GM23248 (cell line): ENCODE measurements at regions not wholly inside any gene's neighbourhood (a gene's known extent, or its start where the extent isn't known, plus 50 kb on each side); places are given as distances from the start of the nearest gene placed in this dataset.

ENCODE experiments used
- DNase-seq: peaks from one replicate; pipeline ENCODE4 v3.0.0-alpha.2; 2015
- H2AFZ ChIP-seq: fragments of 200-600 bp; sonication (generic); 2 replicates; pipeline ENCODE4 v1.6.1; 2016; ENCODE audit warnings: antibody characterized with exemption
- H3F3A ChIP-seq: fragments of 200-600 bp; sonication (generic); 2 replicates; pipeline ENCODE4 v1.6.1; 2016; ENCODE audit warnings: mild to moderate bottlenecking, antibody characterized with exemption, mixed run types; ENCODE audit not compliant: insufficient read depth
- H3K27ac ChIP-seq: fragments of 200-600 bp; sonication (generic); 2 replicates; pipeline ENCODE4 v1.5.1; 2016; ENCODE audit warnings: mild to moderate bottlenecking
- H3K27me3 ChIP-seq: fragments of 200-600 bp; sonication (generic); replicated peaks from 2 replicates; pipeline ENCODE4 v1.6.1; 2016; ENCODE audit warnings: mild to moderate bottlenecking; ENCODE audit not compliant: insufficient read depth
- H3K36me3 ChIP-seq: fragments of 200-600 bp; sonication (generic); 2 replicates; pipeline ENCODE4 v1.6.1; 2016; ENCODE audit warnings: low read depth, mild to moderate bottlenecking
- H3K4me1 ChIP-seq: fragments of 200-600 bp; sonication (generic); 2 replicates; pipeline ENCODE4 v1.6.1; 2016; ENCODE audit warnings: mild to moderate bottlenecking; ENCODE audit not compliant: insufficient read depth
- H3K4me2 ChIP-seq: fragments of 200-600 bp; sonication (generic); one replicate; pipeline ENCODE4 v1.6.1; 2016; ENCODE audit warnings: mild to moderate bottlenecking; ENCODE audit not compliant: unreplicated experiment
- H3K4me3 ChIP-seq: fragments of 200-600 bp; sonication (generic); 2 replicates; pipeline ENCODE4 v1.5.1; 2016; ENCODE audit warnings: mild to moderate bottlenecking
- H3K79me2 ChIP-seq: fragments of 200-600 bp; sonication (generic); 2 replicates; pipeline ENCODE4 v1.6.1; 2016; ENCODE audit warnings: mild to moderate bottlenecking; ENCODE audit not compliant: insufficient read depth
- H3K9ac ChIP-seq: fragments of 200-600 bp; sonication (generic); 2 replicates; pipeline ENCODE4 v1.6.1; 2016; ENCODE audit warnings: mild to moderate bottlenecking
- H3K9me2 ChIP-seq: fragments of 200-600 bp; sonication (generic); 2 replicates; pipeline ENCODE4 v1.6.1; 2016; ENCODE audit warnings: mixed run types, mild to moderate bottlenecking, moderate library complexity; ENCODE audit not compliant: insufficient read depth
- H3K9me3 ChIP-seq: fragments of 200-600 bp; sonication (generic); one replicate; pipeline ENCODE4 v1.6.1; 2017; ENCODE audit warnings: low read depth
- H4K20me1 ChIP-seq: fragments of 200-600 bp; sonication (generic); 2 replicates; pipeline ENCODE4 v1.6.0; 2016; ENCODE audit not compliant: insufficient read depth
- EZH2 ChIP-seq: fragments of 200-600 bp; sonication (generic); IDR thresholded peaks from 2 replicates; pipeline ENCODE4 v1.6.1; 2018; ENCODE audit warnings: antibody characterized with exemption, mild to moderate bottlenecking; ENCODE audit not compliant: insufficient read depth, poor library complexity, severe bottlenecking
- EZH2phosphoT487 ChIP-seq: fragments of 200-600 bp; sonication (generic); IDR thresholded peaks from 2 replicates; pipeline ENCODE4 v1.6.1; 2018; ENCODE audit warnings: antibody characterized with exemption, moderate library complexity, mild to moderate bottlenecking, low read depth; ENCODE audit not compliant: insufficient read depth
- WGBS, 2 experiments: methylation state at CpG; one replicate each; pipeline ENCODE4 v1.1.6; 2015 to 2017; ENCODE audit warnings: low lambda C conversion rate in 2 of 2, low coverage in 1 of 2; ENCODE audit errors: missing lambda C conversion rate in 2 of 2; 5-methylcytosine and 5-hydroxymethylcytosine counted together
- in situ Hi-C: fragments of 300-500 bp; cut with MboI; formaldehyde crosslinking; loops from 2 replicates; pipeline ENCODE4 v1.15.0; 2020

GRCh38 chr14:104359301-104359968 is 220.1 kb upstream of the C14orf180 start:
- no peak for DNase-seq
- H3K4me3 ChIP-seq: no peak overlapping the region
- H2AFZ ChIP-seq: no peak overlapping the region
- H3K36me3 ChIP-seq: no peaks in the 10 kb centered on the region
- 20 to 26% methylated on average over 11 to 12 of the region's 14 CpGs for WGBS, 2 experiments
- no peak overlapping the region for H3K4me2 ChIP-seq
- H3K9ac ChIP-seq: no peak overlapping the region
- no peaks in the 10 kb centered on the region for H3F3A ChIP-seq
- no peaks in the 10 kb centered on the region for H3K9me2 ChIP-seq
- TF ChIP-seq EZH2 (no peak), EZH2phosphoT487 (no peak)
- H3K9me3 ChIP-seq: no peaks in the 10 kb centered on the region
- no peak overlapping the region for H3K27ac ChIP-seq
- no peaks in the 10 kb centered on the region for H3K4me1 ChIP-seq
- H4K20me1 ChIP-seq: no peaks in the 10 kb centered on the region
- H3K79me2 ChIP-seq: no peaks in the 10 kb centered on the region
- in situ Hi-C loops: no loop called here
- H3K27me3 ChIP-seq: no peaks in the 10 kb centered on the region

GRCh38 chr14:104359969-104360442 is 219.6 kb upstream of the C14orf180 start:
- H4K20me1 ChIP-seq: no peaks in the 10 kb centered on the region
- H3K27me3 ChIP-seq: no peaks in the 10 kb centered on the region
- H3F3A ChIP-seq: no peaks in the 10 kb centered on the region
- H3K79me2 ChIP-seq: no peaks in the 10 kb centered on the region
- H3K27ac ChIP-seq: no peak overlapping the region
- no peaks in the 10 kb centered on the region for H3K36me3 ChIP-seq
- no peak for DNase-seq
- H2AFZ ChIP-seq: no peak overlapping the region
- H3K9ac ChIP-seq: no peak overlapping the region
- TF ChIP-seq EZH2 (no peak), EZH2phosphoT487 (no peak)
- H3K4me2 ChIP-seq: no peak overlapping the region
- no peaks in the 10 kb centered on the region for H3K9me2 ChIP-seq
- no peak overlapping the region for H3K4me3 ChIP-seq
- WGBS, 2 experiments: 22 to 26% methylated on average over 7 of the region's 7 CpGs
- H3K4me1 ChIP-seq: no peaks in the 10 kb centered on the region
- H3K9me3 ChIP-seq: no peaks in the 10 kb centered on the region
- in situ Hi-C loops: no loop called here

- H3K4me3 ChIP-seq: no peak overlapping the region
- H4K20me1 ChIP-seq: no peaks in the 10 kb centered on the region
- no peak for TF ChIP-seq EZH2phosphoT487
- TF ChIP-seq EZH2: no peak
- H3K27me3 ChIP-seq: no peaks in the 10 kb centered on the region
- no peaks in the 10 kb centered on the region for H3K9me3 ChIP-seq
- no peaks in the 10 kb centered on the region for H3K4me1 ChIP-seq
- H3K36me3 ChIP-seq: no peaks in the 10 kb centered on the region
- no peaks in the 10 kb centered on the region for H3K9me2 ChIP-seq
- H3F3A ChIP-seq: no peaks in the 10 kb centered on the region
- H3K4me2 ChIP-seq: no peak overlapping the region
- no peaks in the 10 kb centered on the region for H3K79me2 ChIP-seq
- in situ Hi-C loops: no loop called here
- H3K27ac ChIP-seq: no peak overlapping the region
- no peak for DNase-seq
- no peak overlapping the region for H3K9ac ChIP-seq
- no peak overlapping the region for H2AFZ ChIP-seq
- 28 to 38% methylated on average over 4 to 8 of the region's 8 CpGs for WGBS, 2 experiments
These were observed 219.1 kb upstream of the C14orf180 start for GRCh38 chr14:104360501-104360900.

GRCh38 chr14:104361101-104361591 is 218.4 kb upstream of the C14orf180 start:
- Histone ChIP-seq H3K9ac (no peak overlapping the region), H3K9me2 (no peaks in the 10 kb centered on the region), H3K4me3 (no peak overlapping the region), H3K36me3 (no peaks in the 10 kb centered on the region), H3F3A (no peaks in the 10 kb centered on the region), H3K27me3 (no peaks in the 10 kb centered on the region), H3K79me2 (no peaks in the 10 kb centered on the region), H3K27ac (no peak overlapping the region), H3K4me2 (no peak overlapping the region), H3K9me3 (no peaks in the 10 kb centered on the region), H4K20me1 (no peaks in the 10 kb centered on the region), H2AFZ (no peak overlapping the region), H3K4me1 (no peaks in the 10 kb centered on the region)
- WGBS, 2 experiments: 25 to 27% methylated on average over 14 of the region's 14 CpGs
- in situ Hi-C loops: no loop called here
- no peak for DNase-seq
- no peak for TF ChIP-seq EZH2
- no peak for TF ChIP-seq EZH2phosphoT487
